CD14-positive monocyte (primary cell): ENCODE measurements at regions not wholly inside any gene's neighbourhood (a gene's known extent, or its start where the extent isn't known, plus 50 kb on each side); places are given as distances from the start of the nearest gene placed in this dataset.

Experiments
- DNase-seq, 3 donors: peaks; one replicate each; pipeline ENCODE4 v3.0.0-alpha.2; 2011 to 2022
- H2AFZ ChIP-seq: 2 replicates; pipeline ENCODE4 v1.6.0; 2012; ENCODE audit warnings: mild to moderate bottlenecking, low read depth, low read length, inconsistent platforms; ENCODE audit not compliant: insufficient read depth, poor library complexity, severe bottlenecking
- H3K27ac ChIP-seq, 2 donors: 1 replicate in 1 of 2; 2 replicates in 1 of 2; pipeline ENCODE4 v1.5.1; 2012 to 2013; ENCODE audit warnings: low read length in 2 of 2, control low read depth in 1 of 2, inconsistent platforms in 1 of 2, low read depth in 1 of 2, mild to moderate bottlenecking in 1 of 2
- H3K27me3 ChIP-seq, 2 donors: one replicate each; pipeline versions ENCODE4 v1.6.0 to v1.6.1; 2011 to 2013; ENCODE audit warnings: low read length in 2 of 2; ENCODE audit not compliant: control insufficient read depth in 2 of 2, insufficient read depth in 2 of 2
- H3K36me3 ChIP-seq, 2 donors: replicated peaks in 1 of 2; 1 replicate in 1 of 2; 2 replicates in 1 of 2; pipeline versions ENCODE4 v1.5.1 to v1.6.1; 2012 to 2013; ENCODE audit warnings: low read length in 2 of 2, control low read depth in 1 of 2, inconsistent platforms in 1 of 2, mild to moderate bottlenecking in 1 of 2; ENCODE audit not compliant: insufficient read depth in 2 of 2, control insufficient read depth in 1 of 2
- H3K4me1 ChIP-seq, 2 donors: 1 replicate in 1 of 2; 2 replicates in 1 of 2; pipeline versions ENCODE4 v1.5.1 to v1.6.1; 2012 to 2013; ENCODE audit warnings: low read length in 2 of 2, control low read depth in 1 of 2, inconsistent platforms in 1 of 2, mild to moderate bottlenecking in 1 of 2, moderate library complexity in 1 of 2; ENCODE audit not compliant: insufficient read depth in 2 of 2, control insufficient read depth in 1 of 2
- H3K4me2 ChIP-seq: replicated peaks from 2 replicates; pipeline ENCODE3; 2012; ENCODE audit warnings: low read length, moderate library complexity, mild to moderate bottlenecking; ENCODE audit not compliant: poor library complexity, severe bottlenecking; ENCODE audit errors: extremely low read depth
- H3K4me3 ChIP-seq, 3 experiments: fragments of 200-600 bp in 1 of 3; sonication (generic) in 1 of 3; replicated peaks in 1 of 3; 1 replicate in 2 of 3; 2 replicates in 1 of 3; pipeline ENCODE4 v1.5.1; 2011 to 2013; ENCODE audit warnings: low read length in 3 of 3, mild to moderate bottlenecking in 3 of 3, control low read depth in 2 of 3, low read depth in 2 of 3, inconsistent platforms in 1 of 3, moderate library complexity in 1 of 3
- H3K79me2 ChIP-seq: 2 replicates; pipeline ENCODE4 v1.6.0; 2012; ENCODE audit warnings: mild to moderate bottlenecking, control low read depth, inconsistent platforms, low read length, moderate library complexity; ENCODE audit not compliant: insufficient read depth
- H3K9ac ChIP-seq: 2 replicates; pipeline ENCODE4 v1.6.0; 2017; ENCODE audit warnings: low read length, mild to moderate bottlenecking; ENCODE audit not compliant: insufficient read depth, poor library complexity, severe bottlenecking
- H3K9me3 ChIP-seq, 2 donors: replicated peaks in 1 of 2; 1 replicate in 1 of 2; 2 replicates in 1 of 2; pipeline versions ENCODE4 v1.5.1 to v1.6.1; 2012 to 2013; ENCODE audit warnings: low read length in 2 of 2, control low read depth in 1 of 2; ENCODE audit not compliant: control insufficient read depth in 1 of 2, insufficient read depth in 1 of 2
- H4K20me1 ChIP-seq: 2 replicates; pipeline ENCODE4 v1.6.0; 2012; ENCODE audit warnings: mild to moderate bottlenecking, low read length, control low read depth, moderate library complexity; ENCODE audit not compliant: insufficient read depth
- H3K27ac Mint-ChIP-seq, 7 donors: one replicate each; pipeline ENCODE4 v1.8.0; 2020; ENCODE audit warnings: mild to moderate bottlenecking in 7 of 7, mixed read lengths in 7 of 7, moderate library complexity in 6 of 7, inconsistent platforms in 2 of 7
- H3K27me3 Mint-ChIP-seq, 3 donors: one replicate each; pipeline ENCODE4 v1.8.0; 2021 to 2022; ENCODE audit warnings: low read depth in 3 of 3, mild to moderate bottlenecking in 3 of 3, mixed read lengths in 3 of 3, moderate library complexity in 3 of 3, inconsistent platforms in 1 of 3
- H3K36me3 Mint-ChIP-seq, 2 donors: one replicate each; pipeline ENCODE4 v1.8.0; 2020; ENCODE audit warnings: mixed read lengths in 2 of 2, inconsistent platforms in 1 of 2, mild to moderate bottlenecking in 1 of 2
- H3K4me1 Mint-ChIP-seq: one replicate; pipeline ENCODE4 v1.8.0; 2020; ENCODE audit warnings: mild to moderate bottlenecking, mixed read lengths
- H3K4me3 Mint-ChIP-seq, 2 donors: one replicate each; pipeline ENCODE4 v1.8.0; 2020; ENCODE audit warnings: mild to moderate bottlenecking in 2 of 2, mixed read lengths in 2 of 2, moderate library complexity in 1 of 2
- H3K9me3 Mint-ChIP-seq, 7 donors: one replicate each; pipeline ENCODE4 v1.8.0; 2020 to 2022; ENCODE audit warnings: mixed read lengths in 7 of 7, mild to moderate bottlenecking in 6 of 7, moderate library complexity in 6 of 7, inconsistent platforms in 2 of 7
- CTCF ChIP-seq: fragments of 200-600 bp; IDR thresholded peaks from one replicate; pipeline ENCODE4 v1.8.0; 2022; ENCODE audit warnings: antibody characterized with exemption, mild to moderate bottlenecking
- WGBS: methylation state at CpG from one replicate; pipeline ENCODE4 v1.1.5; 2013; ENCODE audit warnings: missing lambda C conversion rate; ENCODE audit not compliant: insufficient coverage; 5-methylcytosine and 5-hydroxymethylcytosine counted together
- intact Hi-C, 2 donors: fragments of 100-400 bp; cut with micrococcal nuclease; formaldehyde crosslinking; loops; one replicate each; pipeline versions ENCODE4 v1.15.0 to v1.15.1; 2023

- Mint-ChIP-seq H3K4me1 (peaks cover 8% of the 10 kb centered on the region), H3K27ac (no peak overlapping the region), H3K9me3 (no peaks in the 10 kb centered on the region), H3K36me3 (no peaks in the 10 kb centered on the region), H3K4me3 (no peak overlapping the region), H3K27me3 (peaks cover 4 to 7% (median 5%) of the 10 kb centered on the region in 3 donors)
- H3K4me3 ChIP-seq: no peak overlapping the region
- no peaks in the 10 kb centered on the region for H3K27me3 ChIP-seq
- DNase-seq: no peak
- H3K79me2 ChIP-seq: no peaks in the 10 kb centered on the region
- no peak overlapping the region for H2AFZ ChIP-seq
- H3K4me2 ChIP-seq: no peak overlapping the region
- H3K27ac ChIP-seq: no peak overlapping the region
- WGBS: 95% methylated on average over 15 of the region's 19 CpGs
- no peak overlapping the region for H3K9ac ChIP-seq
- H3K4me1 ChIP-seq: no peaks in the 10 kb centered on the region
- H3K36me3 ChIP-seq: no peaks in the 10 kb centered on the region
- no peaks in the 10 kb centered on the region for H4K20me1 ChIP-seq
- intact Hi-C loops: loop anchor here in 1 of 2 donors (10.0 kb wide), 2 partner anchors 353 to 543 kb away; no protein-coding TSS in a partner anchor
- no peak for TF ChIP-seq CTCF
- no peaks in the 10 kb centered on the region for H3K9me3 ChIP-seq
Measured at GRCh38 chr12:131457331-131458047, 253.4 kb upstream of the SFSWAP start.

- 92% methylated on average over 5 of the region's 9 CpGs for WGBS
- Histone ChIP-seq H3K4me3 (no peak overlapping the region), H3K4me2 (no peak overlapping the region), H3K27me3 (no peaks in the 10 kb centered on the region), H2AFZ (no peak overlapping the region), H3K4me1 (no peaks in the 10 kb centered on the region), H3K36me3 (no peaks in the 10 kb centered on the region), H3K27ac (no peak overlapping the region), H4K20me1 (no peaks in the 10 kb centered on the region), H3K9ac (no peak overlapping the region), H3K9me3 (no peaks in the 10 kb centered on the region), H3K79me2 (no peaks in the 10 kb centered on the region)
- H3K27me3 Mint-ChIP-seq: peaks cover 2 to 6% (median 5%) of the 10 kb centered on the region in 3 donors
- intact Hi-C loops: loop anchor here in 1 of 2 donors (10.0 kb wide), 2 partner anchors 353 to 543 kb away; no protein-coding TSS in a partner anchor
- H3K36me3 Mint-ChIP-seq: no peaks in the 10 kb centered on the region
- DNase-seq: no peak
- no peak for TF ChIP-seq CTCF
- no peak overlapping the region for H3K4me3 Mint-ChIP-seq
- no peaks in the 10 kb centered on the region for H3K9me3 Mint-ChIP-seq
- no peak overlapping the region for H3K27ac Mint-ChIP-seq
- peaks cover 5% of the 10 kb centered on the region for H3K4me1 Mint-ChIP-seq
Measured at GRCh38 chr12:131458048-131458374, 252.9 kb upstream of the SFSWAP start.
